CD14-positive monocyte (primary cell): ENCODE measurements at regions not wholly inside any gene's neighbourhood (a gene's known extent, or its start where the extent isn't known, plus 50 kb on each side); places are given as distances from the start of the nearest gene placed in this dataset.

ENCODE experiments used
- DNase-seq, 3 donors: peaks; one replicate each; pipeline ENCODE4 v3.0.0-alpha.2; 2011 to 2022
- H2AFZ ChIP-seq: 2 replicates; pipeline ENCODE4 v1.6.0; 2012; ENCODE audit warnings: mild to moderate bottlenecking, low read depth, low read length, inconsistent platforms; ENCODE audit not compliant: insufficient read depth, poor library complexity, severe bottlenecking
- H3K27ac ChIP-seq, 2 donors: 1 replicate in 1 of 2; 2 replicates in 1 of 2; pipeline ENCODE4 v1.5.1; 2012 to 2013; ENCODE audit warnings: low read length in 2 of 2, control low read depth in 1 of 2, inconsistent platforms in 1 of 2, low read depth in 1 of 2, mild to moderate bottlenecking in 1 of 2
- H3K27me3 ChIP-seq, 2 donors: one replicate each; pipeline versions ENCODE4 v1.6.0 to v1.6.1; 2011 to 2013; ENCODE audit warnings: low read length in 2 of 2; ENCODE audit not compliant: control insufficient read depth in 2 of 2, insufficient read depth in 2 of 2
- H3K36me3 ChIP-seq, 2 donors: replicated peaks in 1 of 2; 1 replicate in 1 of 2; 2 replicates in 1 of 2; pipeline versions ENCODE4 v1.5.1 to v1.6.1; 2012 to 2013; ENCODE audit warnings: low read length in 2 of 2, control low read depth in 1 of 2, inconsistent platforms in 1 of 2, mild to moderate bottlenecking in 1 of 2; ENCODE audit not compliant: insufficient read depth in 2 of 2, control insufficient read depth in 1 of 2
- H3K4me1 ChIP-seq, 2 donors: 1 replicate in 1 of 2; 2 replicates in 1 of 2; pipeline versions ENCODE4 v1.5.1 to v1.6.1; 2012 to 2013; ENCODE audit warnings: low read length in 2 of 2, control low read depth in 1 of 2, inconsistent platforms in 1 of 2, mild to moderate bottlenecking in 1 of 2, moderate library complexity in 1 of 2; ENCODE audit not compliant: insufficient read depth in 2 of 2, control insufficient read depth in 1 of 2
- H3K4me2 ChIP-seq: replicated peaks from 2 replicates; pipeline ENCODE3; 2012; ENCODE audit warnings: low read length, moderate library complexity, mild to moderate bottlenecking; ENCODE audit not compliant: poor library complexity, severe bottlenecking; ENCODE audit errors: extremely low read depth
- H3K4me3 ChIP-seq, 3 experiments: fragments of 200-600 bp in 1 of 3; sonication (generic) in 1 of 3; replicated peaks in 1 of 3; 1 replicate in 2 of 3; 2 replicates in 1 of 3; pipeline ENCODE4 v1.5.1; 2011 to 2013; ENCODE audit warnings: low read length in 3 of 3, mild to moderate bottlenecking in 3 of 3, control low read depth in 2 of 3, low read depth in 2 of 3, inconsistent platforms in 1 of 3, moderate library complexity in 1 of 3
- H3K79me2 ChIP-seq: 2 replicates; pipeline ENCODE4 v1.6.0; 2012; ENCODE audit warnings: mild to moderate bottlenecking, control low read depth, inconsistent platforms, low read length, moderate library complexity; ENCODE audit not compliant: insufficient read depth
- H3K9ac ChIP-seq: 2 replicates; pipeline ENCODE4 v1.6.0; 2017; ENCODE audit warnings: low read length, mild to moderate bottlenecking; ENCODE audit not compliant: insufficient read depth, poor library complexity, severe bottlenecking
- H3K9me3 ChIP-seq, 2 donors: replicated peaks in 1 of 2; 1 replicate in 1 of 2; 2 replicates in 1 of 2; pipeline versions ENCODE4 v1.5.1 to v1.6.1; 2012 to 2013; ENCODE audit warnings: low read length in 2 of 2, control low read depth in 1 of 2; ENCODE audit not compliant: control insufficient read depth in 1 of 2, insufficient read depth in 1 of 2
- H4K20me1 ChIP-seq: 2 replicates; pipeline ENCODE4 v1.6.0; 2012; ENCODE audit warnings: mild to moderate bottlenecking, low read length, control low read depth, moderate library complexity; ENCODE audit not compliant: insufficient read depth
- H3K27ac Mint-ChIP-seq, 7 donors: one replicate each; pipeline ENCODE4 v1.8.0; 2020; ENCODE audit warnings: mild to moderate bottlenecking in 7 of 7, mixed read lengths in 7 of 7, moderate library complexity in 6 of 7, inconsistent platforms in 2 of 7
- H3K27me3 Mint-ChIP-seq, 3 donors: one replicate each; pipeline ENCODE4 v1.8.0; 2021 to 2022; ENCODE audit warnings: low read depth in 3 of 3, mild to moderate bottlenecking in 3 of 3, mixed read lengths in 3 of 3, moderate library complexity in 3 of 3, inconsistent platforms in 1 of 3
- H3K36me3 Mint-ChIP-seq, 2 donors: one replicate each; pipeline ENCODE4 v1.8.0; 2020; ENCODE audit warnings: mixed read lengths in 2 of 2, inconsistent platforms in 1 of 2, mild to moderate bottlenecking in 1 of 2
- H3K4me1 Mint-ChIP-seq: one replicate; pipeline ENCODE4 v1.8.0; 2020; ENCODE audit warnings: mild to moderate bottlenecking, mixed read lengths
- H3K4me3 Mint-ChIP-seq, 2 donors: one replicate each; pipeline ENCODE4 v1.8.0; 2020; ENCODE audit warnings: mild to moderate bottlenecking in 2 of 2, mixed read lengths in 2 of 2, moderate library complexity in 1 of 2
- H3K9me3 Mint-ChIP-seq, 7 donors: one replicate each; pipeline ENCODE4 v1.8.0; 2020 to 2022; ENCODE audit warnings: mixed read lengths in 7 of 7, mild to moderate bottlenecking in 6 of 7, moderate library complexity in 6 of 7, inconsistent platforms in 2 of 7
- CTCF ChIP-seq: fragments of 200-600 bp; IDR thresholded peaks from one replicate; pipeline ENCODE4 v1.8.0; 2022; ENCODE audit warnings: antibody characterized with exemption, mild to moderate bottlenecking
- WGBS: methylation state at CpG from one replicate; pipeline ENCODE4 v1.1.5; 2013; ENCODE audit warnings: missing lambda C conversion rate; ENCODE audit not compliant: insufficient coverage; 5-methylcytosine and 5-hydroxymethylcytosine counted together
- intact Hi-C, 2 donors: fragments of 100-400 bp; cut with micrococcal nuclease; formaldehyde crosslinking; loops; one replicate each; pipeline versions ENCODE4 v1.15.0 to v1.15.1; 2023

- peaks cover 3 to 16% (median 8%) of the 10 kb centered on the region in 3 donors for H3K27me3 Mint-ChIP-seq
- H3K36me3 Mint-ChIP-seq, result no peaks in the 10 kb centered on the region
- H3K9me3 Mint-ChIP-seq, result no peaks in the 10 kb centered on the region
- Histone ChIP-seq H3K27me3 (peaks cover 0 to 2% of the 10 kb centered on the region in 2 donors), H3K27ac (no peak overlapping the region), H3K36me3 (no peaks in the 10 kb centered on the region), H3K4me1 (no peaks in the 10 kb centered on the region), H3K4me3 (no peak overlapping the region), H3K9me3 (no peaks in the 10 kb centered on the region), H4K20me1 (no peaks in the 10 kb centered on the region), H3K4me2 (no peak overlapping the region), H2AFZ (no peak overlapping the region), H3K79me2 (no peaks in the 10 kb centered on the region), H3K9ac (no peak overlapping the region)
- no peak overlapping the region for H3K4me3 Mint-ChIP-seq
- 94% methylated on average over 3 of the region's 5 CpGs for WGBS
- H3K27ac Mint-ChIP-seq, result no peak overlapping the region
- DNase-seq, result no peak
- H3K4me1 Mint-ChIP-seq, result no peaks in the 10 kb centered on the region
- no peak for TF ChIP-seq CTCF
- intact Hi-C loops, result no loop called here
These were observed 74.0 kb downstream of the MAB21L3 start for GRCh38 chr1:116185161-116185701.

- Mint-ChIP-seq H3K4me1 (no peaks in the 10 kb centered on the region), H3K9me3 (peaks cover 0 to 8% (median 1%) of the 10 kb centered on the region in 7 donors)
These were observed 78.3 kb downstream of the MAB21L3 start for GRCh38 chr1:116189481-116189880.

More at GRCh38 chr1:116189481-116189880, 78.3 kb downstream of the MAB21L3 start:
- H3K4me3 Mint-ChIP-seq, result no peak overlapping the region
- no peaks in the 10 kb centered on the region for H3K4me1 ChIP-seq
- no peak overlapping the region for H2AFZ ChIP-seq
- no peak overlapping the region for H3K27ac ChIP-seq
- no peak for DNase-seq
- intact Hi-C loops, result no loop called here
- H3K9me3 ChIP-seq, result no peaks in the 10 kb centered on the region
- no peak overlapping the region for H3K4me3 ChIP-seq
- peaks cover 5 to 13% (median 7%) of the 10 kb centered on the region in 3 donors for H3K27me3 Mint-ChIP-seq
- no peaks in the 10 kb centered on the region for H3K36me3 ChIP-seq
- H3K27me3 ChIP-seq, result peaks cover 0 to 2% of the 10 kb centered on the region in 2 donors
- H3K36me3 Mint-ChIP-seq, result no peaks in the 10 kb centered on the region
- no peak overlapping the region for H3K9ac ChIP-seq
- no peak overlapping the region for H3K27ac Mint-ChIP-seq
- no CpG with 5 or more reads among the region's 3 CpGs for WGBS
- H3K4me2 ChIP-seq, result no peak overlapping the region
- H4K20me1 ChIP-seq, result no peaks in the 10 kb centered on the region
- no peak for TF ChIP-seq CTCF
- no peaks in the 10 kb centered on the region for H3K79me2 ChIP-seq
